GM12873 (cell line): ENCODE measurements at regions not wholly inside any gene's neighbourhood (a gene's known extent, or its start where the extent isn't known, plus 50 kb on each side); places are given as distances from the start of the nearest gene placed in this dataset.

Source experiments
- CTCF ChIP-seq: IDR thresholded peaks from 2 replicates; pipeline ENCODE4 v1.5.1; 2012; ENCODE audit warnings: low read depth, mild to moderate bottlenecking, moderate library complexity, low read length, control low read depth; ENCODE audit not compliant: insufficient read depth; ENCODE audit errors: missing control alignments

DNA sequence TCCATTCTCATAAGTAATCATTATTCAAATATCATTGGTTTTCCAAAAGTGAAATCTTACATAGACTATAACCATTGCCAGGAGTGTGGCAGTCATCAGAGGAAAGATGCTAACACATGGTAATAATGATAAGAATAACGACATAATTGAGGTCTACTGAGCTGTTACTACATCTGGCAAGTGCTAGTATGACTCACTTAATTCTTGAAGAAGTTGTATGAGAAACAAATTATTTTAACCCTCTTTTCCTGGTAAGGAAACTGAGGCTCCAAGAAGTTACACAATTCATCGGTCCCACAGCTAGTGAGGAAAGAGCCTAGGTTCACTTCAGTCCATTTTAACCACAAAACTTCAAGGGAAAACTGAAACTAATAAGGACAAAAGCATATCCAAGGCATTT is 335.6 kb upstream of the BTBD3 start:
- TF ChIP-seq CTCF: no peak

DNA sequence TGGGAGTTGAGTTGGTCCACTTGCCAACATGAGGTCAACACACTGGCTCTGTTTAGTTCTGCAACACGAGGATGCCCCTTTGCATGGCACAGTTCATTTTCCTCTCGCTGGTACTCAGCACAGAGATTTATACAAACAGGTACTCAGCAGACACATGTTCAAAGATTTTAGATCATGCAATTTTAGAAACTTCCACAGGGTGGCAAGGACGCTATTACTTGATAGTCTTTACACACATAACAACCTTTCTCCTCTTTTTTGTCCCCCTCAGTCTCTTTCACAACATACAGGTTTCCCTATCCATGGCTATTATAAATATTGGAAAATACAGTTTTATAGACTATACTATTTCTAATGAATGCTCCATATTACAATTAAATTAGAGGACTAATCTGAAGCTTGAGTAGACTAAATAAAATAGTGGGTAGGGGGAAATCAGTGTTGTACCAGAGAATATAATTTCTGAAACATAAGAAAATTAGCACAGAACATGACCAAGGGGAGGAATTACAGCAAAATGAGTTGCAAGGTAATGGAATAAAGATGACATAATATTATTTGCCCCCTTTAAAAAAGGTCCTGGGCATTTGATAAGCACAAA is 331.8 kb upstream of the BTBD3 start:
- peak; percentile 26 for TF ChIP-seq CTCF

GRCh38 chr20:11588875-11589274 is 328.8 kb upstream of the BTBD3 start:
- TF ChIP-seq CTCF: no peak

DNA sequence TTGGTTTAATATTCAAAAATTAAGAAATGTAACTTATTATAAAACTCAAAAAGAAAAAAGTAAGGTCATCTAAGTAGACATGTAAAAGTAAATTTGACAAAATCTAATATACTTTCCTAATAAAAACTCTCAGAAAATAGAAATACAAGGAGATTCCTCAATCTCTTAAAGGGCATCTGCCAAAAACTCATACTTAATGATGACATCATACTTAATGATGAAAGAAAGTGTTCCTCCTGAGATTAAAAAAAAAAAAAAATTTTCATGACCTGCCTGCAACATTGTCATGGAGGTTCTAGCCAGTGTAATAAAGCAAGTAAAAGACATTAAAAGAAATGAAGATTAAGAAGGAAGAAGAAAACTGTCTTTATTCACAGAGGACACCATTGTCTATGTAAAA is 325.7 kb upstream of the BTBD3 start:
- no peak for TF ChIP-seq CTCF

DNA sequence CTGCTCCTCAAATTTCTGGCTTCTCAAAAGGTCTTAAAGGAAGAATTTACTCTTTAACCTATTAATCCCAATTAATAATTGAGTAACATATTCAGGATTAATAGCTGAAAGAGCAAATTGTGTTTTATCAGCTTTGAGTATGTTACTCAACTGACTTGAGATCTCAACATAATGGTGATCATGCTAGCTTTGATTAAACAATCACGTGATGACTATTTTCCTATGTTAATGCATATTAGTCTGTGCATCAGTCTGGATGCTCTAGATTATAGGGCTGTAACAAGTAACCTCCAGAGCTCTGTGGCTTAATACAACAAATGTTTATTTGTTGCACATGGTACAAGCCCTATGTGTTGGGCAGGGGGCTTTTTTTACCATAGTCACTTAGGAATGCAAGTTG is 313.4 kb upstream of the BTBD3 start:
- no peak for TF ChIP-seq CTCF

DNA sequence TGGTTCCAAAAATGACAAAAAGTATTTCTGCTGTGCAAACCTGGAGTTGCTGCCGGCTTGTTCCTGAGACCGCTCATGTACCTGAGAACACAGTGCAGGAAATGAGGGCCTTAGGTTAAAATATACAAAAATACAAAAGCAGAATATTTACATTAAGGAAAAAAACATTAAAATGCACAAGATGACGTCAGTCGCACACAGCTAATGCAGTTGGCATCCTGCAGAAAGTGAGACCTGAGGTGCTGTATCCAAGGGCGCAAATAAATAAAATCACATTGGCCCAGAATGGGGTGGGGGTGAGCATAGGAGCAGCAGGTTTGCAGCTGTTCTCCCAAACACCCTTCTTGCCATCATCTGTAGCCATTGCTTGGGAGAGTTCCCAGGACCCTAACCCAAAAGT is 310.6 kb upstream of the BTBD3 start:
- no peak for TF ChIP-seq CTCF

GRCh38 chr20:11608736-11609135 is 309.0 kb upstream of the BTBD3 start:
- TF ChIP-seq CTCF: no peak
